ENCODE measurements at regions not wholly inside any gene's neighbourhood (a gene's known extent, or its start where the extent isn't known, plus 50 kb on each side); places are given as distances from the start of the nearest gene placed in this dataset.

- Histone ChIP-seq H3K27me3 (ENCODE audit: control insufficient read depth, insufficient read depth, low read length) (no peaks in the 10 kb centered on the region), H3K27ac (no peak overlapping the region), H3K4me1 (no peaks in the 10 kb centered on the region), H3K9me3 (ENCODE audit: control insufficient read depth, low read length) (no peaks in the 10 kb centered on the region), H3K4me3 (ENCODE audit: low read depth, low read length) (no peak overlapping the region), H3K36me3 (ENCODE audit: control insufficient read depth, insufficient read depth, low read length) (no peaks in the 10 kb centered on the region), H2AFZ (no peak overlapping the region), H3K79me2 (no peaks in the 10 kb centered on the region), H3K9ac (no peak overlapping the region), H3K4me2 (ENCODE audit: low read length) (no peak overlapping the region)
- TF ChIP-seq CTCF (IDR thresholded peaks at IDR 0.05), result no peak
These were observed 637.6 kb downstream of the TDRD15 start for GRCh38 chr2:21761361-21761760.

- Histone ChIP-seq H3K4me3 (ENCODE audit: low read depth, low read length) (no peak overlapping the region), H3K36me3 (ENCODE audit: control insufficient read depth, insufficient read depth, low read length) (no peaks in the 10 kb centered on the region), H3K27ac (no peak overlapping the region), H3K9ac (no peak overlapping the region), H3K4me1 (no peaks in the 10 kb centered on the region), H3K79me2 (no peaks in the 10 kb centered on the region), H3K27me3 (ENCODE audit: control insufficient read depth, insufficient read depth, low read length) (no peaks in the 10 kb centered on the region), H2AFZ (no peak overlapping the region), H3K9me3 (ENCODE audit: control insufficient read depth, low read length) (no peaks in the 10 kb centered on the region), H3K4me2 (ENCODE audit: low read length) (no peak overlapping the region)
- no peak for TF ChIP-seq CTCF (IDR thresholded peaks at IDR 0.05)
These were observed 639.7 kb downstream of the TDRD15 start for GRCh38 chr2:21763501-21763900.

- no peaks in the 10 kb centered on the region for H3K36me3 ChIP-seq (ENCODE audit: control insufficient read depth, insufficient read depth, low read length)
These were observed 647.0 kb downstream of the TDRD15 start for GRCh38 chr2:21770787-21771186.

GRCh38 chr2:21772624-21773023, 648.9 kb downstream of the TDRD15 start:
- H3K79me2 ChIP-seq, result no peaks in the 10 kb centered on the region
- no peaks in the 10 kb centered on the region for H3K4me1 ChIP-seq
- no peaks in the 10 kb centered on the region for H3K27me3 ChIP-seq (ENCODE audit: control insufficient read depth, insufficient read depth, low read length)
- TF ChIP-seq CTCF (IDR thresholded peaks at IDR 0.05), result no peak
- H3K4me2 ChIP-seq (ENCODE audit: low read length), result no peak overlapping the region
- H3K36me3 ChIP-seq (ENCODE audit: control insufficient read depth, insufficient read depth, low read length), result no peaks in the 10 kb centered on the region
- H2AFZ ChIP-seq, result no peak overlapping the region
- H3K9ac ChIP-seq, result no peak overlapping the region
- H3K27ac ChIP-seq, result no peak overlapping the region
- no peaks in the 10 kb centered on the region for H3K9me3 ChIP-seq (ENCODE audit: control insufficient read depth, low read length)
- no peak overlapping the region for H3K4me3 ChIP-seq (ENCODE audit: low read depth, low read length)

More at GRCh38 chr2:21770787-21771186, 647.0 kb downstream of the TDRD15 start:
- Histone ChIP-seq H3K4me2 (ENCODE audit: low read length) (no peak overlapping the region), H3K27ac (no peak overlapping the region), H3K9ac (no peak overlapping the region), H3K4me1 (no peaks in the 10 kb centered on the region), H3K79me2 (no peaks in the 10 kb centered on the region), H3K27me3 (ENCODE audit: control insufficient read depth, insufficient read depth, low read length) (no peaks in the 10 kb centered on the region), H3K9me3 (ENCODE audit: control insufficient read depth, low read length) (no peaks in the 10 kb centered on the region), H2AFZ (no peak overlapping the region), H3K4me3 (ENCODE audit: low read depth, low read length) (no peak overlapping the region)
- TF ChIP-seq CTCF (IDR thresholded peaks at IDR 0.05), result no peak

DNA sequence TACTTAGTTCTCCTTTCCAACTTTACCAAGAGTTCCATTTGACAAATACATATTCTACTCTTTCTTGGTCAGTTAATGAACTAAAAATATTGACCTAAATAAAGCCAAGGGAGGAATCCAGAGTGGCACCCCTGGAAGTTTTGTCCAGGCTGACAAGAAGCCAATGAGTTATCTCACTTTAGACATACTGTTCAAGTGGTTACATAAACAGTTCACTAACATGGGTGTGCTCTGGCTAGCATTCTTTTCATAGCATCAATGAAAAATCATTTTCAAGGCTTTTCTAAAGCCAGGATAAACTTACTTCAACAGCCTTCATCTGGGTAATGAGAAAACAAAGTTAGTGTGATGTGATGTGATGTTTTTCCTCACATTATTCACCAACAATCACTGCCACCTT, 649.4 kb downstream of the TDRD15 start:
- no peak overlapping the region for H2AFZ ChIP-seq
- H3K4me1 ChIP-seq, result no peaks in the 10 kb centered on the region
- no peaks in the 10 kb centered on the region for H3K79me2 ChIP-seq
- H3K27me3 ChIP-seq (ENCODE audit: control insufficient read depth, insufficient read depth, low read length), result no peaks in the 10 kb centered on the region
- no peak overlapping the region for H3K9ac ChIP-seq
- no peaks in the 10 kb centered on the region for H3K9me3 ChIP-seq (ENCODE audit: control insufficient read depth, low read length)
- no peak for TF ChIP-seq CTCF (IDR thresholded peaks at IDR 0.05)
- H3K27ac ChIP-seq, result no peak overlapping the region
- H3K4me3 ChIP-seq (ENCODE audit: low read depth, low read length), result no peak overlapping the region
- H3K36me3 ChIP-seq (ENCODE audit: control insufficient read depth, insufficient read depth, low read length), result no peaks in the 10 kb centered on the region
- no peak overlapping the region for H3K4me2 ChIP-seq (ENCODE audit: low read length)

Data from parathyroid adenoma (tissue), 2 donors.